Brain pericyte (primary cell): ENCODE measurements at regions not wholly inside any gene's neighbourhood (a gene's known extent, or its start where the extent isn't known, plus 50 kb on each side); places are given as distances from the start of the nearest gene placed in this dataset.

Experiments used
- DNase-seq: peaks from one replicate; pipeline ENCODE4 v3.0.0-alpha.2; 2012; ENCODE audit warnings: low read depth, low spot score

GRCh38 chr3:34183114-34183513 is 384.7 kb downstream of the PDCD6IP start:
- no peak for DNase-seq

DNA sequence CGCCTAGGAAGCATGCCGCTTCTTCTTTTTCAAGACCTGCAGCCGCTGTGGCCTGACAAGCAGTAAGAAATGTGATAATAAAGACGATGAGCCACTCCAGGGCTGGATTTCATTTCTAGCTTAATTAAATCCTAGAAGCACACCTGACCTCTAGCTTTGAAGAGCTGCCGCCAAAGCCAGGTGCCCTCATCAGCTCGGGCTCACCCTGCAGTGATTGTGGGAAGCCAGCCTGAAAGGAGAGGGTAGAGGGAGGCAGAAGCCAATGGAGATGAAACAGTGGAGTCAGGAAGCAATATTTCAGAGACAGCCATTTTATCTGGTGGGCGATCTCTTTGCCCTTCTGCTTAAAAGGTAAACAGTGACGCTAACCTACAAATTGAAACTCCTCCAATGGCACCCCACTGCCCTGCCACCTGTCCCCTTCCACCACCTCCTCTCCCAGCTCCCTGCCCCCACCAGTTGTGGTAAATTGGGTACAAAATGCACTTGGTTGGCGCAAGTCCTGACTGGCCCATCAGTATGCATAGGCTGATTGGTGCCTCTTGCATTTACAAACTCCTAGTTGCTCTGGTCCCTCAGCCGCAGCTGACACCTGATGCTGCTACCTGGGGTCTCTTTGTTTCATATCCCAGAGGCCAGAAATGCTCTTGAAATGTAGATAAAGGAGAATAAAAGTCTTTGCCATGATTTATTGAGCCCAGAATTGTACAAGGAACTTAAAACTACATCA is 385.3 kb downstream of the PDCD6IP start:
- DNase-seq = no peak

- no peak for DNase-seq
These were observed 386.9 kb downstream of the PDCD6IP start for GRCh38 chr3:34185301-34185700.

DNA sequence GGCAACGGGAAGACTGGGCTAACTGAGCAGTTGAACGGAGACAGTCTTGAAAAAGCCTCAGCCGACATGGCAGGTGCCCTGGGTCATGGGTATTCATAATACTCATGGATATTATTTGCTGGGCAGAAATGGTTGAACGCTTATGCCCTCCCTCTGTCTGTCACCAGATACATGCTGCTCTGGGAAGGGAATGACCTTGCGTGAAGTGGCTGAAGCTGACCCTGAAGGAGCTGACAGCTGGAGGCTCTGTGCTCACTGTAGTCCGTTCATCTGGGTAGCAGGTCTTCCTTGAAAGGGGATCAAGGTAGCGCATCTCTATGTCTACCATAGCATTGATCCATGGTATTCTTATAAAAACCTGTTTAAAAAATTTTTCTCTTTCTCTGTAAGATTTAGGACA is 390.7 kb downstream of the PDCD6IP start:
- DNase-seq = no peak

DNA sequence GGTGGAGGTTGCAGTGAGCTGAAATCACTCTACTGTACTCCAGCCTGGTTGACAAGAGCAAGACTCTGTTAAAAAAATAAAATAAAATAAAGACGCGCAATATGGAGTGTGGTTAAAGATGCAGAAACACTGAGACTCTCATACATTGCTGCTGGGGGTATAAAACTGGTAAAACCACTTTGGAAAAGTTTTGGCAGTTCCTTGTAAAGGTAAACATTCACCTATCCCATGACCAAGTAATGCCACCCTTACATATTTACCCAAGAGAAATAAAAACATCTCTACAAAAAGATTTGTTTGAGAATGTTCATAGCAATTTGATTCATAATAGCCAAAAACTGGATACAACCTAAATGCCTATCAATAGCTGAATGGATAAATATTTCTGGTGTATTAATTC is 398.5 kb downstream of the PDCD6IP start:
- DNase-seq = no peak

DNA sequence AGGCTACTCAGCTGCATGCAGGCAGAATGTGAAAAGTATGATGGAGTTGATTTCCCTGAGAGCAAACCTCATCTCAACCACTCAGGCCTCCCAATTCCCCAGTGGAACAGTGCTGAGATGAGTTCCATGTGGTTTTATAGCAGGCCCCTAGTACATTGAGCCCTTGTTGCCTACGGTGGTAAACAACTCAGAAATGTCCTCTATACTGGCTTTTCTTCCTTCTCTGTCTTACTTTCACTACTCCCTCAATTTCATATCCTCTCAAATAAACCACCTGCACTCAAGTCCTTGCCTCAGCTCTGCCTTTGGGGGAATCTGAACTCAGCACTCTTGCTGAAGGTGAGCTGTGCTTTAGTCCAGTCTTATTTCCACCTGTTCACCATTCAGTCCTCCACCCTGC is 399.9 kb downstream of the PDCD6IP start:
- DNase-seq = no peak

DNA sequence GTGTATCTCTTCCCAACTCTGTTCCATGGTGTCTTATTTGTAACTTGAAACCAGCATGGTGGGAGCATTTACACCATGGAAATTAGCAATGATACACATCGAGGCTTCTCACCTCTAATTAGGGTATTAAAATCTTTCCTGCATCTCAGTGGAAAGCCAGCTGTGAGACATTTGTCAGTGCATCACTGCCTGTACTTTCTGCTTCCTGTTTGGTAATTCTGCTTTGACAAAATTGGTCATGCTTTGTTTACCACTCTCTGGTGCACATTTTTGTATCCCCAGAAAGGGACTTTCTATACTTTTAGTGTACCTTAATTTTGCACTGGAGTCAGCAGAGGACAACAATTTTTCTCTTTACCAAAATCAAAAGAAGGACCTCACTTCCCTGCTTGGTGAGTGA is 402.1 kb downstream of the PDCD6IP start:
- no peak for DNase-seq

DNA sequence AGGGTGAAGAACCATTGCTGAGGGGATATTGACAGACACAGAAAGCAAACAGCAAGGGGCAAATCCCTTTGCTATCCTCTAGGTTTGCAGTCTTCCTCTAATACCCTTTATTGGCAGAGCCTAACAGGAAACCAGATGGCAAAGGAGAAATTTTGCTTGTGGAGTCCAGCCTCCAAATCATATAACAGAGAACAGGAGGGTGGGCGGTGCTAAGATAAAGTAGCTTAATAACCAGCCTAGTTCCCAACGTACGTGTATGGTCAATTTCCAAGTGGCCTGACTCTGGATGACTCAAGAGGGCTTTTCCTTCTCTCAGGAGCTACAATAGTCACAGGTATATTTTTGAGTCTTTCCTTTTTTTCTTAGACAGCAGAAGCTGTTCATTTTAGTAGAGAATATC is 404.5 kb downstream of the PDCD6IP start:
- no peak for DNase-seq

GRCh38 chr3:34203386-34203785 is 405.0 kb downstream of the PDCD6IP start:
- no peak for DNase-seq

GRCh38 chr3:34207002-34207401 is 408.6 kb downstream of the PDCD6IP start:
- no peak for DNase-seq

DNA sequence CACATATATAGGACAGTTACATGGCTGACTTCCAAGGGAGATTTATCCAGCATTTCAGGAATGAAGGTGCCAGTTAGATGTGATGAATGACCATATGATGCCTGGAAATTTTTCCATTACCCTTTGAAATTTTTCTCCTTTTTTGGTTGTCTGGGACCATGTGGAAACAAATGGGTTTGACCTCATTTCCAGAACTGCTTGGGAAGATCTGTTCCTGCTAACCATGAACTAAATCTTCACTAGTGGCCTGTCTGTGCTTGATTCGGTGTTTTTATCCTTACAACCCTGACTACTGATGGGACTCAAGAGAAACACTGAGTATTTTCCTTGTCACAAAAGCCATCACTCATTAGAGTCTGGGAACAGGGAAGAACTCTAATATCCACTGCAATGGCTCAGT is 409.4 kb downstream of the PDCD6IP start:
- no peak for DNase-seq

GRCh38 chr3:34212175-34212574 is 413.7 kb downstream of the PDCD6IP start:
- no peak for DNase-seq

- DNase-seq = no peak
These were observed 414.2 kb downstream of the PDCD6IP start for GRCh38 chr3:34212656-34213055.

- DNase-seq = no peak
These were observed 415.0 kb downstream of the PDCD6IP start for GRCh38 chr3:34213478-34213877.

GRCh38 chr3:34216711-34217335 is 418.4 kb downstream of the PDCD6IP start:
- no peak for DNase-seq

- no peak for DNase-seq
These were observed 420.4 kb downstream of the PDCD6IP start for GRCh38 chr3:34218706-34219385.

DNA sequence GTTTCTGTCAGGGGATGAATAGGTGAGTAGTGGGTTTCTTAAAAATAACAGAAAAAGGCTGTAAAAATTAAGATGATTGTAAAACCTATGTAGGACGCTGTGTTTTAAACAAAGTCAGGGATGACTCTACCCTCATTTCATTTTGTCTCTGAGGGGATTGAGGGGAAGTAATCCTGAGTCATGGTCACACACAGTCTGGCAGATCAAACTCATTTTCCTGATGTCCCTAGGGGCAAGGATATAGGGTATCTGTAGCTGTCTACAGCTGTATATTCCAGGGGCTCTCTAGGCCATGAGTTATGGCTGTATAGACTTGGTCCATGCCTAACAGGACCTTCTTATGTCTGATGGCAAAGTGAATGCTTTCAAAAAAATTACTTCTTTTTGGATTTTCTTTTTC is 421.1 kb downstream of the PDCD6IP start:
- no peak for DNase-seq

DNA sequence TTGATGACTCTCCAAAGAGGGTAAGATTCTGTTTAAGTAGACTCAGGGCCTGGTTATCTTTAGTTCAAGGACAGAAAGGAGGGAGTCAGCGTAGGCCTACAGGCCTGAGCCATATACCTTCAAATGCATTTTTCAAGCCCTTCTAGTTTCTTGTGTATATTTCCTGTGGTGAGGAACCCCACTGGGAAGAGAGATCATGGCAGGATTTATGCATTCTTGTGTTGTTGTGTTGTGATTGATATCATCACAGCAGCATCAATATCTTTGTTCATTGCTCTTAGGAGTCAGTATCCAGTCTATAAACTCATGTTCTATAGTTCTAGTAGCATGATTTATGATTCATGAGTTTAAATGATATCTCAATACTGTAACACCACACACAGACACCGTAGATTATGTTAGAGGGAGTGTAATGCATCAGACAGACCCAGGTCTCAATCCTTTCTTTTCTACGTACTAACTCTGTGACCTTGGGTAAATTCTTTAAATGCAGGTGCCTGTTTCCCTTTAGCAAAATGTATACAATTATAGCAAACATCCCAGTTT is 427.5 kb downstream of the PDCD6IP start:
- DNase-seq = no peak

DNA sequence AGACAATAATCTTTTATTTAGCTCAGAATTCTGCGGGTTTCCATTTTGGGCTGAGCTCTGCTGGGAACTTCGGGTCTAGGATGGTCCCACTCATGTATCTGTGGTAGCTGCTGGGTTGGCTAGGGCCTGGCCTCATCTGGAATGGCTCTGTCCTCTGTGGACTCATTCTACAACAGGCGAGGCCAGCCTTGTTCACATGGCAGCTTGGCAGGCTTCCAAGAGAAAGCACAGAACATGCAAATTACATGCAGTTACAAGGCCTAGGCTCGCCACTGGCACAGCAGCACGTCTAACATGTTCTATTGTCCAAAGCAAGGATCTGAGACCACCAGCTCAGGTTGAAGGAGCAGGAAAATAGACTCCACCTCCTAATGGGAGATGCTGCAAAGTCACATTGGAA is 431.4 kb downstream of the PDCD6IP start:
- DNase-seq = no peak

DNA sequence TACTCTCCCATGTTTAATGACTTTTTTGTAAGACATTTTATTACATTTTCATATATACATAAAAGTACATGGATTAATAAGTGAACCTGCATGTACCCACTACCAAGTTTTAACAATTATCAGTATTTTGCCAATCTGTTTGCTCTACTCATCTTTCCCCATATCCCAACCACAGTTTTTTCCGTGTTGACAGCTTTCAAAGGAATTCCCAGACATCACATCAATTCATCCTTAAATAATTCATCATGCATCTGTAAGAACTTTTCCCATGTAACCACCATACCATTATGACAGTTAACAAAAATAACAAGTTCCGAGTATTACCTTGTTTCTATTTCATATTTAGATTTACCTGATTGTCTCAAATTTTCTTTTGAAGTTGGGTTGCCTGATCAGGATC is 436.7 kb downstream of the PDCD6IP start:
- no peak for DNase-seq

DNA sequence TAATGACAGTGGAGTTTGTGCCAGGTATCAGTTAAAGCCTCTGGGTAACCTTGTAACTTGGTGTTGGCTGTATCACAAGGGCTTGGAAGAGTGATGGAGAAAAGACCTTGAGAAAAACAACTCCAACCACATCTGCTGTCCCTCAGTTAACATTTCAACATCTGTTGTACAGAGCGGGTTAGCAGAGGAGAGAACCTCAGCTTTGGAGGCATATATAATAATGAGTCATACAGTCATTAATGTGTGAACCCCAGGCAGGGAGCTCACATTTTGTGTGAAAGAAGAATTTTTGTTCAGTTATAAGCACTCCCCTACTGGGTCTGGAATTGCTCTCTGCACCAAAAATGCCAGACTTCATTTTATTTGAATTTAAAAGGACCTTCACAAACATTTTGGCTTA is 439.5 kb downstream of the PDCD6IP start:
- peak; percentile 22 for DNase-seq

- no peak for DNase-seq
These were observed 440.0 kb downstream of the PDCD6IP start for GRCh38 chr3:34238407-34238806.

DNA sequence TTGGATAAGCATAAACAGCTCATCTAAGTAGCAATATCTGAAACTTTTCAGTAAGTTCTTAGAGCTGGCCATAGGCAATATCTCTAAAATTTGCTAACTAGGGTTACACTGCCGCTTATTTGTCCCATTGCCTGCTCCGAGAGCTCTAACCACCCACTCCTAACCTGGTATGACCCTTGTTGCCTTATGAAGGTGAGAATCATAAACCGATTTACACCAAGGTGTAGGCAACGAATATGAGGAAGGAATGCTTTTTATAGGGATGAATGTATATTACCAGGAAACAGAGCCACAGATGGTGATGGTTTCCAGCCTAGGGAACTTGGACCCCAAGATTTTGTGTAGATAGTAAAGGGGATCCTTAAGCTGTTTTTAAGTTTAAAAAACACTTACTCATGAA is 440.9 kb downstream of the PDCD6IP start:
- no peak for DNase-seq
